Fibroblast of peridontal ligament (primary cell): ENCODE measurements at regions not wholly inside any gene's neighbourhood (a gene's known extent, or its start where the extent isn't known, plus 50 kb on each side); places are given as distances from the start of the nearest gene placed in this dataset.
"Not testable (repeated sequence)": the region's sequence is repeated elsewhere in the genome, so short reads cannot be mapped to it uniquely, and the experiment has no call there.

Source experiments
- DNase-seq: peaks from one replicate; pipeline ENCODE4 v3.0.0-alpha.2; 2010; ENCODE audit errors: extremely low read depth

GRCh38 chr6:126204598-126204997 lies 135.3 kb upstream of the CENPW start:
- no peak for DNase-seq

GRCh38 chr6:126206504-126207246 lies 133.2 kb upstream of the CENPW start:
- DNase-seq, result no peak

- peak; percentile 60 for DNase-seq
These were observed 129.4 kb upstream of the CENPW start for GRCh38 chr6:126210398-126211075.

GRCh38 chr6:126217497-126217896 lies 122.4 kb upstream of the CENPW start:
- DNase-seq, result no peak

GRCh38 chr6:126220901-126221300 lies 119.0 kb upstream of the CENPW start:
- not testable (repeated sequence) for DNase-seq

GRCh38 chr6:126227833-126228702 lies 111.8 kb upstream of the CENPW start:
- no peak for DNase-seq

GRCh38 chr6:126232671-126233070 lies 107.2 kb upstream of the CENPW start:
- DNase-seq, result peak; percentile 17

- no peak for DNase-seq
These were observed 106.7 kb upstream of the CENPW start for GRCh38 chr6:126233192-126233591.

GRCh38 chr6:126235363-126235762 lies 104.6 kb upstream of the CENPW start:
- no peak for DNase-seq

GRCh38 chr6:126245077-126245476 lies 94.8 kb upstream of the CENPW start:
- no peak for DNase-seq

- no peak for DNase-seq
These were observed 87.8 kb upstream of the CENPW start for GRCh38 chr6:126252154-126252553.

- no peak for DNase-seq
These were observed 86.5 kb upstream of the CENPW start for GRCh38 chr6:126253431-126253830.

GRCh38 chr6:126258150-126258549 lies 81.8 kb upstream of the CENPW start:
- DNase-seq, result no peak

- DNase-seq, result no peak
These were observed 78.0 kb upstream of the CENPW start for GRCh38 chr6:126261792-126262421.

- no peak for DNase-seq
These were observed 75.7 kb upstream of the CENPW start for GRCh38 chr6:126264265-126264664.

- DNase-seq, result no peak
These were observed 73.3 kb upstream of the CENPW start for GRCh38 chr6:126266664-126267063.

GRCh38 chr6:126267626-126268025 lies 72.3 kb upstream of the CENPW start:
- DNase-seq, result no peak

GRCh38 chr6:126268092-126268491 lies 71.8 kb upstream of the CENPW start:
- DNase-seq, result no peak

- DNase-seq, result no peak
These were observed 59.6 kb upstream of the CENPW start for GRCh38 chr6:126280287-126280686.

- DNase-seq, result no peak
These were observed 54.0 kb upstream of the CENPW start for GRCh38 chr6:126285871-126286365.
